ENCODE measurements at regions not wholly inside any gene's neighbourhood (a gene's known extent, or its start where the extent isn't known, plus 50 kb on each side); places are given as distances from the start of the nearest gene placed in this dataset.

GRCh38 chr14:54193871-54194270 is 202.9 kb upstream of the CDKN3 start:
- TF ChIP-seq POLR2A (IDR thresholded peaks at IDR 0.05), result no peak
- Histone ChIP-seq H3K27ac (no peak overlapping the region), H3K27me3 (no peaks in the 10 kb centered on the region), H3K4me3 (no peak overlapping the region), H3K9me3 (no peaks in the 10 kb centered on the region), H3K36me3 (no peaks in the 10 kb centered on the region), H3K4me1 (no peaks in the 10 kb centered on the region)
- DNase-seq, result no peak
- 52 to 70% methylated on average over 3 of the region's 3 CpGs for WGBS, 2 donors
- intact Hi-C loops (cut with DNase I), result no loop called here

GRCh38 chr14:54194501-54194900 is 202.3 kb upstream of the CDKN3 start:
- Histone ChIP-seq H3K36me3 (no peaks in the 10 kb centered on the region), H3K27ac (no peak overlapping the region), H3K4me1 (no peaks in the 10 kb centered on the region), H3K9me3 (no peaks in the 10 kb centered on the region), H3K27me3 (no peaks in the 10 kb centered on the region), H3K4me3 (no peak overlapping the region)
- TF ChIP-seq, protein P1, sequence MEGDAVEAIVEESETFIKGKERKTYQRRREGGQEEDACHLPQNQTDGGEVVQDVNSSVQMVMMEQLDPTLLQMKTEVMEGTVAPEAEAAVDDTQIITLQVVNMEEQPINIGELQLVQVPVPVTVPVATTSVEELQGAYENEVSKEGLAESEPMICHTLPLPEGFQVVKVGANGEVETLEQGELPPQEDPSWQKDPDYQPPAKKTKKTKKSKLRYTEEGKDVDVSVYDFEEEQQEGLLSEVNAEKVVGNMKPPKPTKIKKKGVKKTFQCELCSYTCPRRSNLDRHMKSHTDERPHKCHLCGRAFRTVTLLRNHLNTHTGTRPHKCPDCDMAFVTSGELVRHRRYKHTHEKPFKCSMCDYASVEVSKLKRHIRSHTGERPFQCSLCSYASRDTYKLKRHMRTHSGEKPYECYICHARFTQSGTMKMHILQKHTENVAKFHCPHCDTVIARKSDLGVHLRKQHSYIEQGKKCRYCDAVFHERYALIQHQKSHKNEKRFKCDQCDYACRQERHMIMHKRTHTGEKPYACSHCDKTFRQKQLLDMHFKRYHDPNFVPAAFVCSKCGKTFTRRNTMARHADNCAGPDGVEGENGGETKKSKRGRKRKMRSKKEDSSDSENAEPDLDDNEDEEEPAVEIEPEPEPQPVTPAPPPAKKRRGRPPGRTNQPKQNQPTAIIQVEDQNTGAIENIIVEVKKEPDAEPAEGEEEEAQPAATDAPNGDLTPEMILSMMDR (IDR thresholded peaks at IDR 0.05), result no peak
- TF ChIP-seq EP300 (IDR thresholded peaks at IDR 0.05), result no peak
- no peak for TF ChIP-seq POLR2A (IDR thresholded peaks at IDR 0.05)
- no peak for TF ChIP-seq POLR2AphosphoS5 (IDR thresholded peaks at IDR 0.05)
- intact Hi-C loops (cut with DNase I), result no loop called here
- 82 to 85% methylated on average over 2 of the region's 2 CpGs for WGBS, 2 donors
- DNase-seq, result no peak

GRCh38 chr14:54197369-54197768 is 199.4 kb upstream of the CDKN3 start:
- no peak for DNase-seq
- no peaks in the 10 kb centered on the region for H3K27me3 ChIP-seq
- no peak overlapping the region for H3K27ac ChIP-seq
- H3K4me3 ChIP-seq, result no peak overlapping the region
- no peaks in the 10 kb centered on the region for H3K4me1 ChIP-seq
- no peak for TF ChIP-seq EP300 (IDR thresholded peaks at IDR 0.05)
- TF ChIP-seq, protein P1 (IDR thresholded peaks at IDR 0.05), result no peak
- no peak for TF ChIP-seq POLR2A (IDR thresholded peaks at IDR 0.05)
- no peak for TF ChIP-seq POLR2AphosphoS5 (IDR thresholded peaks at IDR 0.05)
- intact Hi-C loops (cut with DNase I), result no loop called here
- no peaks in the 10 kb centered on the region for H3K9me3 ChIP-seq
- no peaks in the 10 kb centered on the region for H3K36me3 ChIP-seq
- 47 to 64% methylated on average over 1 of the region's 1 CpG for WGBS, 2 donors

- Histone ChIP-seq H3K27ac (no peak overlapping the region), H3K36me3 (no peaks in the 10 kb centered on the region), H3K9me3 (no peaks in the 10 kb centered on the region), H3K4me1 (no peaks in the 10 kb centered on the region), H3K4me3 (no peak overlapping the region), H3K27me3 (no peaks in the 10 kb centered on the region)
- TF ChIP-seq, protein P1 (IDR thresholded peaks at IDR 0.05), result no peak
- no peak for DNase-seq
- intact Hi-C loops (cut with DNase I), result no loop called here
- WGBS, 2 donors, result 91 to 93% methylated on average over 2 of the region's 2 CpGs
Observed at GRCh38 chr14:54200726-54201125, 196.1 kb upstream of the CDKN3 start.

DNA sequence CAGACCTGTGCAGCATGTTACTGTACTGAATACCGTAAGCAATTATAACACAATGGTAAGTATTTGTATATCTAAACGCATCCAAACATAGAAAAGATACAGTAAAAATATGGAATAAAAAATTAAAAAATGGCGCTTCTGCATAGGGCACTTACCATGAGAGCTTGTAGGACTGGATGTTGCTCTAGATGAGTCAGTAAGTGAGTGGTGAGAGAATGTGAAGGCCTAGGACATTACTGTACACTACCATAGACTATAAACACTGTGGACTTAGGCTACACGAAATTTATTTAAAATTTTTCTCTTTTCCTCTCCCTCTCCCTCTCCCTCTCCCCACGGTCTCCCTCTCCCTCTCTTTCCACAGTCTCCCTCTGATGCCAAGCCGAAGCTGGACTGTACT is 194.5 kb upstream of the CDKN3 start:
- intact Hi-C loops (cut with DNase I), result no loop called here
- 90 to 93% methylated on average over 6 of the region's 6 CpGs for WGBS, 2 donors
- DNase-seq, result no peak
- TF ChIP-seq POLR2A (IDR thresholded peaks at IDR 0.05) (no peak), POLR2AphosphoS5 (IDR thresholded peaks at IDR 0.05) (no peak), EP300 (IDR thresholded peaks at IDR 0.05) (no peak)
- TF ChIP-seq, protein P1 (IDR thresholded peaks at IDR 0.05), result no peak
- Histone ChIP-seq H3K4me3 (no peak overlapping the region), H3K27me3 (no peaks in the 10 kb centered on the region), H3K9me3 (no peaks in the 10 kb centered on the region), H3K36me3 (no peaks in the 10 kb centered on the region), H3K4me1 (no peaks in the 10 kb centered on the region), H3K27ac (no peak overlapping the region)
